ENCODE measurements at regions not wholly inside any gene's neighbourhood (a gene's known extent, or its start where the extent isn't known, plus 50 kb on each side); places are given as distances from the start of the nearest gene placed in this dataset.

DNA sequence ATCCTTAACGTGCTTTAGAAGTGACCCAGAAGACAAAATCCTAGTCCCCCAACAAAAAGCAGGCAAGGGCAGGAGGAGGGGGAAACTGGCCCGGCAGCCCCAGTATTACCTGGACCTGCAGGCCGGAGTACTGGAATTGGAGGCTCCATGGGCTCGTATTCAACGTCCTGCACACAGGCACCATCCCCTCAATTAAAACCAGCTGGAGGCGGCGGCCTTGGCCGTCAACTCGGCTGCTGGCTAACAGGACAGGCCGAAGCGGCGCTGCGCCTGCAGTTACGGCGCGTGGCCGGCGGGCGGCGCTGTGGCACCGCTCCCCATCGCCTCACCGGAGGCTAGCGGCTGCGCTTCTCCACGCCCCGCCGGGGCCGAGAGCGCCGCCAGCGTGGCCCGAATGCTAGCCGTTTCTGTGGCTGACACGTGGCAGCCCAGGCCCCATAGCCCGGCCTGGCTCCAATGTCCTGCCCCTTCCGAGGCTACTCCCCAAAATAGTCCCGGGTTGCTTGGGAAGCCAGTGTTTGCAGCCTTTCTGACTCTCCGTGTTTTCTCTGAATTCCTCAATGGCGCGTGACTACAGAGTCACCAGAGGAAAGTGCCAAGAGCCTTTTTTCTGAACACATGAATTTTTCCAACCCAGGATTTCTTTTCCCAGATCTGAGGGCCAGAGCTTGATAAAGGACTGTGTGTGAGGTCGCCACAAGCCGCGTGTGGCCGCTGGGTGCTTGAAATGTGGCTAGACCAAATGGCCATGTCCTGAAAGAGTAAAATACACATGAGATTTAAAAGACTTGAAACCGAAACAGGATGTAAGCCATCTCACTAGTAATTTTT, 82.5 kb downstream of the HHIPL2 start (continued):
- TF ChIP-seq, protein P1, sequence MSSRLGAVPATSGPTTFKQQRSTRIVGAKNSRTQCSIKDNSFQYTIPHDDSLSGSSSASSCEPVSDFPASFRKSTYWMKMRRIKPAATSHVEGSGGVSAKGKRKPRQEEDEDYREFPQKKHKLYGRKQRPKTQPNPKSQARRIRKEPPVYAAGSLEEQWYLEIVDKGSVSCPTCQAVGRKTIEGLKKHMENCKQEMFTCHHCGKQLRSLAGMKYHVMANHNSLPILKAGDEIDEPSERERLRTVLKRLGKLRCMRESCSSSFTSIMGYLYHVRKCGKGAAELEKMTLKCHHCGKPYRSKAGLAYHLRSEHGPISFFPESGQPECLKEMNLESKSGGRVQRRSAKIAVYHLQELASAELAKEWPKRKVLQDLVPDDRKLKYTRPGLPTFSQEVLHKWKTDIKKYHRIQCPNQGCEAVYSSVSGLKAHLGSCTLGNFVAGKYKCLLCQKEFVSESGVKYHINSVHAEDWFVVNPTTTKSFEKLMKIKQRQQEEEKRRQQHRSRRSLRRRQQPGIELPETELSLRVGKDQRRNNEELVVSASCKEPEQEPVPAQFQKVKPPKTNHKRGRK (CRISPR knock-in tag; IDR thresholded peaks at IDR 0.05; ENCODE audit: borderline replicate concordance): no peak
- TF ChIP-seq, protein P2, sequence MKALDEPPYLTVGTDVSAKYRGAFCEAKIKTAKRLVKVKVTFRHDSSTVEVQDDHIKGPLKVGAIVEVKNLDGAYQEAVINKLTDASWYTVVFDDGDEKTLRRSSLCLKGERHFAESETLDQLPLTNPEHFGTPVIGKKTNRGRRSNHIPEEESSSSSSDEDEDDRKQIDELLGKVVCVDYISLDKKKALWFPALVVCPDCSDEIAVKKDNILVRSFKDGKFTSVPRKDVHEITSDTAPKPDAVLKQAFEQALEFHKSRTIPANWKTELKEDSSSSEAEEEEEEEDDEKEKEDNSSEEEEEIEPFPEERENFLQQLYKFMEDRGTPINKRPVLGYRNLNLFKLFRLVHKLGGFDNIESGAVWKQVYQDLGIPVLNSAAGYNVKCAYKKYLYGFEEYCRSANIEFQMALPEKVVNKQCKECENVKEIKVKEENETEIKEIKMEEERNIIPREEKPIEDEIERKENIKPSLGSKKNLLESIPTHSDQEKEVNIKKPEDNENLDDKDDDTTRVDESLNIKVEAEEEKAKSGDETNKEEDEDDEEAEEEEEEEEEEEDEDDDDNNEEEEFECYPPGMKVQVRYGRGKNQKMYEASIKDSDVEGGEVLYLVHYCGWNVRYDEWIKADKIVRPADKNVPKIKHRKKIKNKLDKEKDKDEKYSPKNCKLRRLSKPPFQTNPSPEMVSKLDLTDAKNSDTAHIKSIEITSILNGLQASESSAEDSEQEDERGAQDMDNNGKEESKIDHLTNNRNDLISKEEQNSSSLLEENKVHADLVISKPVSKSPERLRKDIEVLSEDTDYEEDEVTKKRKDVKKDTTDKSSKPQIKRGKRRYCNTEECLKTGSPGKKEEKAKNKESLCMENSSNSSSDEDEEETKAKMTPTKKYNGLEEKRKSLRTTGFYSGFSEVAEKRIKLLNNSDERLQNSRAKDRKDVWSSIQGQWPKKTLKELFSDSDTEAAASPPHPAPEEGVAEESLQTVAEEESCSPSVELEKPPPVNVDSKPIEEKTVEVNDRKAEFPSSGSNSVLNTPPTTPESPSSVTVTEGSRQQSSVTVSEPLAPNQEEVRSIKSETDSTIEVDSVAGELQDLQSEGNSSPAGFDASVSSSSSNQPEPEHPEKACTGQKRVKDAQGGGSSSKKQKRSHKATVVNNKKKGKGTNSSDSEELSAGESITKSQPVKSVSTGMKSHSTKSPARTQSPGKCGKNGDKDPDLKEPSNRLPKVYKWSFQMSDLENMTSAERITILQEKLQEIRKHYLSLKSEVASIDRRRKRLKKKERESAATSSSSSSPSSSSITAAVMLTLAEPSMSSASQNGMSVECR (CRISPR knock-in tag; IDR thresholded peaks at IDR 0.05; ENCODE audit: borderline replicate concordance): peak; percentile 81; the same call in 1 of the 2 replicates
- TF ChIP-seq ZNF317 (CRISPR knock-in tag; IDR thresholded peaks at IDR 0.05; ENCODE audit: borderline replicate concordance, low read depth) (0 out of 2 replicates have a peak, but pooled peaks have one; percentile 15), ETV6 (CRISPR knock-in tag; IDR thresholded peaks at IDR 0.05) (peak; percentile 84), NFATC4 (CRISPR knock-in tag; IDR thresholded peaks at IDR 0.05) (no peak), RORB (CRISPR knock-in tag; IDR thresholded peaks at IDR 0.05) (no peak), FOXJ3 (CRISPR knock-in tag; IDR thresholded peaks at IDR 0.05; ENCODE audit: borderline replicate concordance) (no peak), GRHL2 (CRISPR knock-in tag; IDR thresholded peaks at IDR 0.05; ENCODE audit: insufficient replicate concordance, severe bottlenecking) (no peak), ZNF423 (CRISPR knock-in tag; IDR thresholded peaks at IDR 0.05) (no peak), JAZF1 (CRISPR knock-in tag; IDR thresholded peaks at IDR 0.05) (no peak), SMAD3 (CRISPR knock-in tag; IDR thresholded peaks at IDR 0.05; ENCODE audit: borderline replicate concordance) (no peak), TEAD4 (CRISPR knock-in tag; IDR thresholded peaks at IDR 0.05) (no peak; the same call in 1 of the 2 replicates), OVOL2 (CRISPR knock-in tag; IDR thresholded peaks at IDR 0.05; ENCODE audit: borderline replicate concordance) (no peak), RELA (CRISPR knock-in tag; IDR thresholded peaks at IDR 0.05; ENCODE audit: borderline replicate concordance) (no peak), NR3C1 (CRISPR knock-in tag; conservative IDR thresholded peaks at IDR 0.05; ENCODE audit: low read depth) (no peak), ZNF396 (CRISPR knock-in tag; IDR thresholded peaks at IDR 0.05; ENCODE audit: borderline replicate concordance) (peak; percentile 61; the same call in 1 of the 2 replicates), KAT7 (CRISPR knock-in tag; IDR thresholded peaks at IDR 0.05; ENCODE audit: borderline replicate concordance) (no peak), JUN (CRISPR knock-in tag; IDR thresholded peaks at IDR 0.05) (no peak)
- TF ChIP-seq, protein P3, sequence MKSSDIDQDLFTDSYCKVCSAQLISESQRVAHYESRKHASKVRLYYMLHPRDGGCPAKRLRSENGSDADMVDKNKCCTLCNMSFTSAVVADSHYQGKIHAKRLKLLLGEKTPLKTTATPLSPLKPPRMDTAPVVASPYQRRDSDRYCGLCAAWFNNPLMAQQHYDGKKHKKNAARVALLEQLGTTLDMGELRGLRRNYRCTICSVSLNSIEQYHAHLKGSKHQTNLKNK (CRISPR knock-in tag; IDR thresholded peaks at IDR 0.05): no peak
- TF ChIP-seq, protein P4, sequence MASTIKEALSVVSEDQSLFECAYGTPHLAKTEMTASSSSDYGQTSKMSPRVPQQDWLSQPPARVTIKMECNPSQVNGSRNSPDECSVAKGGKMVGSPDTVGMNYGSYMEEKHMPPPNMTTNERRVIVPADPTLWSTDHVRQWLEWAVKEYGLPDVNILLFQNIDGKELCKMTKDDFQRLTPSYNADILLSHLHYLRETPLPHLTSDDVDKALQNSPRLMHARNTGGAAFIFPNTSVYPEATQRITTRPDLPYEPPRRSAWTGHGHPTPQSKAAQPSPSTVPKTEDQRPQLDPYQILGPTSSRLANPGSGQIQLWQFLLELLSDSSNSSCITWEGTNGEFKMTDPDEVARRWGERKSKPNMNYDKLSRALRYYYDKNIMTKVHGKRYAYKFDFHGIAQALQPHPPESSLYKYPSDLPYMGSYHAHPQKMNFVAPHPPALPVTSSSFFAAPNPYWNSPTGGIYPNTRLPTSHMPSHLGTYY (CRISPR knock-in tag; IDR thresholded peaks at IDR 0.05): no peak
- TF ChIP-seq, protein P5, sequence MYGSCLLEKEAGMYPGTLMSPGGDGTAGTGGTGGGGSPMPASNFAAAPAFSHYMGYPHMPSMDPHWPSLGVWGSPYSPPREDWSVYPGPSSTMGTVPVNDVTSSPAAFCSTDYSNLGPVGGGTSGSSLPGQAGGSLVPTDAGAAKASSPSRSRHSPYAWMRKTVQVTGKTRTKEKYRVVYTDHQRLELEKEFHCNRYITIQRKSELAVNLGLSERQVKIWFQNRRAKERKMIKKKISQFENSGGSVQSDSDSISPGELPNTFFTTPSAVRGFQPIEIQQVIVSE (CRISPR knock-in tag; IDR thresholded peaks at IDR 0.05; ENCODE audit: borderline replicate concordance): no peak
- TF ChIP-seq, protein P6, sequence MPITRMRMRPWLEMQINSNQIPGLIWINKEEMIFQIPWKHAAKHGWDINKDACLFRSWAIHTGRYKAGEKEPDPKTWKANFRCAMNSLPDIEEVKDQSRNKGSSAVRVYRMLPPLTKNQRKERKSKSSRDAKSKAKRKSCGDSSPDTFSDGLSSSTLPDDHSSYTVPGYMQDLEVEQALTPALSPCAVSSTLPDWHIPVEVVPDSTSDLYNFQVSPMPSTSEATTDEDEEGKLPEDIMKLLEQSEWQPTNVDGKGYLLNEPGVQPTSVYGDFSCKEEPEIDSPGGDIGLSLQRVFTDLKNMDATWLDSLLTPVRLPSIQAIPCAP (CRISPR knock-in tag; IDR thresholded peaks at IDR 0.05): no peak
- TF ChIP-seq, protein P7, sequence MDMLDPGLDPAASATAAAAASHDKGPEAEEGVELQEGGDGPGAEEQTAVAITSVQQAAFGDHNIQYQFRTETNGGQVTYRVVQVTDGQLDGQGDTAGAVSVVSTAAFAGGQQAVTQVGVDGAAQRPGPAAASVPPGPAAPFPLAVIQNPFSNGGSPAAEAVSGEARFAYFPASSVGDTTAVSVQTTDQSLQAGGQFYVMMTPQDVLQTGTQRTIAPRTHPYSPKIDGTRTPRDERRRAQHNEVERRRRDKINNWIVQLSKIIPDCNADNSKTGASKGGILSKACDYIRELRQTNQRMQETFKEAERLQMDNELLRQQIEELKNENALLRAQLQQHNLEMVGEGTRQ (CRISPR knock-in tag; IDR thresholded peaks at IDR 0.05): peak; percentile 69
- TF ChIP-seq, protein P8, sequence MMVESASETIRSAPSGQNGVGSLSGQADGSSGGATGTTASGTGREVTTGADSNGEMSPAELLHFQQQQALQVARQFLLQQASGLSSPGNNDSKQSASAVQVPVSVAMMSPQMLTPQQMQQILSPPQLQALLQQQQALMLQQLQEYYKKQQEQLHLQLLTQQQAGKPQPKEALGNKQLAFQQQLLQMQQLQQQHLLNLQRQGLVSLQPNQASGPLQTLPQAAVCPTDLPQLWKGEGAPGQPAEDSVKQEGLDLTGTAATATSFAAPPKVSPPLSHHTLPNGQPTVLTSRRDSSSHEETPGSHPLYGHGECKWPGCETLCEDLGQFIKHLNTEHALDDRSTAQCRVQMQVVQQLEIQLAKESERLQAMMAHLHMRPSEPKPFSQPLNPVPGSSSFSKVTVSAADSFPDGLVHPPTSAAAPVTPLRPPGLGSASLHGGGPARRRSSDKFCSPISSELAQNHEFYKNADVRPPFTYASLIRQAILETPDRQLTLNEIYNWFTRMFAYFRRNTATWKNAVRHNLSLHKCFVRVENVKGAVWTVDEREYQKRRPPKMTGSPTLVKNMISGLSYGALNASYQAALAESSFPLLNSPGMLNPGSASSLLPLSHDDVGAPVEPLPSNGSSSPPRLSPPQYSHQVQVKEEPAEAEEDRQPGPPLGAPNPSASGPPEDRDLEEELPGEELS (CRISPR knock-in tag; IDR thresholded peaks at IDR 0.05): peak; percentile 81; the same call in 1 of the 2 replicates
- TF ChIP-seq, protein P9, sequence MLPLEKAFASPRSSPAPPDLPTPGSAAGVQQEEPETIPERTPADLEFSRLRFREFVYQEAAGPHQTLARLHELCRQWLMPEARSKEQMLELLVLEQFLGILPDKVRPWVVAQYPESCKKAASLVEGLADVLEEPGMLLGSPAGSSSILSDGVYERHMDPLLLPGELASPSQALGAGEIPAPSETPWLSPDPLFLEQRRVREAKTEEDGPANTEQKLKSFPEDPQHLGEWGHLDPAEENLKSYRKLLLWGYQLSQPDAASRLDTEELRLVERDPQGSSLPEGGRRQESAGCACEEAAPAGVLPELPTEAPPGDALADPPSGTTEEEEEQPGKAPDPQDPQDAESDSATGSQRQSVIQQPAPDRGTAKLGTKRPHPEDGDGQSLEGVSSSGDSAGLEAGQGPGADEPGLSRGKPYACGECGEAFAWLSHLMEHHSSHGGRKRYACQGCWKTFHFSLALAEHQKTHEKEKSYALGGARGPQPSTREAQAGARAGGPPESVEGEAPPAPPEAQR (CRISPR knock-in tag; IDR thresholded peaks at IDR 0.05): no peak

Measured in WTC11 (cell line).